KMS-11 (cell line): ENCODE measurements at regions not wholly inside any gene's neighbourhood (a gene's known extent, or its start where the extent isn't known, plus 50 kb on each side); places are given as distances from the start of the nearest gene placed in this dataset.

ENCODE experiments used
- H2AFZ ChIP-seq: fragments of 200-600 bp; sonication (generic); 2 replicates; pipeline ENCODE4 v1.6.1; 2016; ENCODE audit warnings: antibody characterized with exemption, mixed run types, low read depth
- H3K27ac ChIP-seq: fragments of 200-600 bp; sonication (generic); 2 replicates; pipeline ENCODE4 v1.6.1; 2016; ENCODE audit warnings: mild to moderate bottlenecking, mixed run types
- H3K27me3 ChIP-seq: fragments of 200-600 bp; sonication (generic); 2 replicates; pipeline ENCODE4 v1.6.1; 2017; ENCODE audit warnings: mild to moderate bottlenecking, low read depth, mixed run types, moderate library complexity; ENCODE audit not compliant: insufficient read depth
- H3K36me3 ChIP-seq: fragments of 200-600 bp; sonication (generic); 2 replicates; pipeline ENCODE4 v1.6.1; 2017; ENCODE audit warnings: mild to moderate bottlenecking, mixed run types; ENCODE audit not compliant: insufficient read depth
- H3K4me1 ChIP-seq: fragments of 200-600 bp; sonication (generic); 2 replicates; pipeline ENCODE4 v1.6.1; 2016; ENCODE audit warnings: mild to moderate bottlenecking, low read depth, mixed run types; ENCODE audit not compliant: poor library complexity, severe bottlenecking
- H3K4me2 ChIP-seq: fragments of 200-600 bp; sonication (generic); 2 replicates; pipeline ENCODE4 v1.7.0; 2016; ENCODE audit warnings: mild to moderate bottlenecking, mixed run types
- H3K4me3 ChIP-seq: fragments of 200-600 bp; sonication (generic); IDR thresholded peaks from 2 replicates; pipeline ENCODE4 v1.6.1; 2017; ENCODE audit warnings: low read depth, low read length, mixed read lengths; ENCODE audit not compliant: insufficient read depth
- H3K79me2 ChIP-seq: fragments of 200-600 bp; sonication (generic); 2 replicates; pipeline ENCODE4 v1.6.1; 2016; ENCODE audit warnings: low read depth, mixed run types; ENCODE audit not compliant: insufficient read depth
- H3K9ac ChIP-seq: fragments of 200-600 bp; sonication (generic); 2 replicates; pipeline ENCODE4 v1.6.1; 2016; ENCODE audit warnings: mild to moderate bottlenecking, mixed run types
- H4K20me1 ChIP-seq: fragments of 200-600 bp; sonication (generic); 2 replicates; pipeline ENCODE4 v1.6.1; 2016; ENCODE audit warnings: mild to moderate bottlenecking, mixed run types; ENCODE audit not compliant: insufficient read depth
- CTCF ChIP-seq: fragments of 200-600 bp; sonication (generic); conservative IDR thresholded peaks from 2 replicates; pipeline ENCODE4 v1.6.1; 2017; ENCODE audit warnings: low read depth, mild to moderate bottlenecking, antibody characterized with exemption, low read length, moderate library complexity, mixed read lengths

- Histone ChIP-seq H3K4me2 (no peak overlapping the region), H3K4me1 (no peaks in the 10 kb centered on the region), H3K9ac (no peak overlapping the region), H3K27ac (no peak overlapping the region), H3K36me3 (no peaks in the 10 kb centered on the region), H2AFZ (no peak overlapping the region), H3K4me3 (no peak overlapping the region), H3K27me3 (no peaks in the 10 kb centered on the region), H4K20me1 (no peaks in the 10 kb centered on the region), H3K79me2 (no peaks in the 10 kb centered on the region)
- TF ChIP-seq CTCF: no peak
Measured at GRCh38 chr3:43870844-43871626, 180.3 kb downstream of the ABHD5 start.

GRCh38 chr3:43871627-43872245, 181.0 kb downstream of the ABHD5 start:
- Histone ChIP-seq H3K9ac (no peak overlapping the region), H3K27ac (no peak overlapping the region), H3K27me3 (no peaks in the 10 kb centered on the region), H3K4me2 (no peak overlapping the region), H4K20me1 (no peaks in the 10 kb centered on the region), H3K36me3 (no peaks in the 10 kb centered on the region), H3K4me3 (no peak overlapping the region), H3K79me2 (no peaks in the 10 kb centered on the region), H2AFZ (no peak overlapping the region), H3K4me1 (no peaks in the 10 kb centered on the region)
- no peak for TF ChIP-seq CTCF

GRCh38 chr3:43872301-43872700, 181.6 kb downstream of the ABHD5 start:
- TF ChIP-seq CTCF: no peak

GRCh38 chr3:43872901-43873300, 182.2 kb downstream of the ABHD5 start:
- H3K27me3 ChIP-seq: no peaks in the 10 kb centered on the region
- H3K4me2 ChIP-seq: no peak overlapping the region
- H3K27ac ChIP-seq: no peak overlapping the region
- no peaks in the 10 kb centered on the region for H3K36me3 ChIP-seq
- H3K9ac ChIP-seq: no peak overlapping the region
- H3K79me2 ChIP-seq: no peaks in the 10 kb centered on the region
- no peaks in the 10 kb centered on the region for H3K4me1 ChIP-seq
- H4K20me1 ChIP-seq: no peaks in the 10 kb centered on the region
- no peak for TF ChIP-seq CTCF
- no peak overlapping the region for H3K4me3 ChIP-seq
- H2AFZ ChIP-seq: no peak overlapping the region

More at GRCh38 chr3:43872301-43872700, 181.6 kb downstream of the ABHD5 start:
- H3K4me3 ChIP-seq: no peak overlapping the region
- no peaks in the 10 kb centered on the region for H3K27me3 ChIP-seq
- no peaks in the 10 kb centered on the region for H3K4me1 ChIP-seq
- H3K4me2 ChIP-seq: no peak overlapping the region
- H4K20me1 ChIP-seq: no peaks in the 10 kb centered on the region
- H3K9ac ChIP-seq: no peak overlapping the region
- no peaks in the 10 kb centered on the region for H3K79me2 ChIP-seq
- no peak overlapping the region for H3K27ac ChIP-seq
- H2AFZ ChIP-seq: no peak overlapping the region
- H3K36me3 ChIP-seq: no peaks in the 10 kb centered on the region
